RCC 7860 (cell line): ENCODE measurements at regions not wholly inside any gene's neighbourhood (a gene's known extent, or its start where the extent isn't known, plus 50 kb on each side); places are given as distances from the start of the nearest gene placed in this dataset.
"Not testable (repeated sequence)": the region's sequence is repeated elsewhere in the genome, so short reads cannot be mapped to it uniquely, and the experiment has no call there.

ENCODE experiments used
- DNase-seq: peaks from one replicate; pipeline ENCODE4 v3.0.0-alpha.2; 2015; ENCODE audit warnings: low spot score
- FAIRE-seq: peaks from 2 replicates; lab custom pipeline; 2012; peaks lifted over from hg19 to GRCh38; lab: Jason Lieb, UNC

DNA sequence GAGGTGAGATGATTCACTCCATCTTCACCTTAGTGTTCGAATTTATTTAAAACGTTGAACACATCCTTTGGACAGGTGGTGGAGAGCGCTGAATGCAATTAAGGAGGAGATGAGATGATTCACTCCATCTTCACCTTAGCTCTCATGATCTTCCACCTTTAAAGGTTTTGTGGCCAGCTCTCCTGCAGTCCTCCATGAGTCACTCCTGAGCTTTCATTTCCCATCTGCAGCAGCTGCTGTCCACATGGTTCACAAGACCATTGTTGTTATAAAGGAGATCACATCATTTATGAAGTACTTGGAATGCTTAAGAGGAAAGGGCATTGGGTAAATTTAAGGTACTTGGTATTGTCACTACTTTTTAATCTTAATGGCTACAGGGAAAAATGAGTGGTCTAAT lies 298.5 kb downstream of the PAX3 start:
- FAIRE-seq: peak; percentile 97
- peak; percentile 84 for DNase-seq

DNA sequence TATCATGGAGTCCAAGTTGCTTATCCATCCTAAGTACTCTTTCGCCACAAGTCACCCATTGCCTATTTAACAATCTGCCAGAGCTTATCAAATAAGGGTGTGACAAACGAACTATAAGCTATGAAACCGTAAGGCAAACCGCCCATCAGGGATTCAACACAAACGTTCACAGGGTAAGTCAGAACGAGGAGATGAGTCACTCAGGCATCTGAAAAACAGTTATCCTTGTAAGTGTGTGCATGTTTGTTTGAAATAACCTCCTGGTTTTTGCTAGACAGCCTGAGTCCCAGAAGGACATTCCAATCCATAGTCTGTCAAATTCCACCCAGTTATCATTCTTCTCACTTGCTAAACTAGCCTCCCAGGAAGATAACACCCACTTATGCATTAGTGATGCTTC lies 299.1 kb downstream of the PAX3 start:
- DNase-seq (peak; percentile 78), FAIRE-seq (peak; percentile 91)

DNA sequence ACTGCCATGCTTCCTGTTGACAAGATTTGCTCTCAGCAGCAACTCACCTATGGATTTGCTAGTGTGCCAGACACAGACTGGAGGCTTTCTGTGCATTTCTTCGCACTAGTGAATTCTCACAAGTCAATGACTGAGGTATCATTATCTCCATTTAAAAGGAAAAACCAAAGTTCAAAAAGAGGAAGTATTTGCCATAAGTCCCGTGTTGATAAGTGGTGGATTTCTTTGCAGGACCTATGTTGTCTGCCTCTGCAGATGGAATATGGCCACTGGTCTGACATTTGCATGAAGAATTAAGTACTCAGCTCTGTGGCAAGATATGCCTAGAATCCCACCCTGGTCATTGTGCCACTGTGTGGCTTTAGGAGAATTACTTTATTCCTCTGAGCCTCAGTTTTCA lies 299.6 kb downstream of the PAX3 start:
- DNase-seq: no peak
- FAIRE-seq: no peak

DNA sequence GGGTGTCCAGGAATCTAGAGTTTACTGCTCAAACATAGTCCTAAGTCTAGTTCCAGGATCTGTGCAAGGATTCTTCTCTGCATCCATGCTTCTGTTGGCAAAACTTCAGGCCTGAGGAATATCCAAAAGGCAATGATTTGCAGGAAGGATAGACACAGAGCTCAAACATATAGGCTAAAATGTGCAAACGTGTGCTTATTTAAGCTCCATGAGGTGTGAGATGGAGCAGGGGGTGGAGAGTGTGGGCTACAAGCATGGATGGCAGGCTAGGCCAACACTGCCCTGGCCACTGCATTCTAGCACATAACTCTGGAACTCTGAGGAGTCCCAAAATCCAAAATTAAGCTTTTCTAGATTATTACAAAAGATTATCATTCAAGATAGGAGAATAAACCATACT lies 301.1 kb downstream of the PAX3 start:
- FAIRE-seq (no peak), DNase-seq (no peak)

DNA sequence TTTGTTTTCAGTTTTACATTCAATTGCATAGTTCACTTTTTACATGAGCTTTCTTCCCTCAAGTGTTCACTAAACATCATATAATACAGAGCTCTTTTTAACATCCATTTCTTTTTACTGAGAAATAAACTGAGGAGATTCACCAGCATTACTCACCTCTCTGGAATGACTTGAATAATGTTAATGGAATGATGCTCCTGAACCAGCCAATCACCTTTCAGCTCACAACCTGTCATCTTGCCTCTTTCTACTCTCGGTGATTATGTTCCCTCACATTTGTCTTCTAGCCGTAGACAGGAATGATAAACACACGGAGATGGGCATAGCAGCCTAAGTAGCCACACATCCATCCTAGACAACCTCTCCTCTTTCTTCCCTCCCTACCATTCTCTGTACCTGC lies 301.7 kb downstream of the PAX3 start:
- peak; percentile 96 for DNase-seq

DNA sequence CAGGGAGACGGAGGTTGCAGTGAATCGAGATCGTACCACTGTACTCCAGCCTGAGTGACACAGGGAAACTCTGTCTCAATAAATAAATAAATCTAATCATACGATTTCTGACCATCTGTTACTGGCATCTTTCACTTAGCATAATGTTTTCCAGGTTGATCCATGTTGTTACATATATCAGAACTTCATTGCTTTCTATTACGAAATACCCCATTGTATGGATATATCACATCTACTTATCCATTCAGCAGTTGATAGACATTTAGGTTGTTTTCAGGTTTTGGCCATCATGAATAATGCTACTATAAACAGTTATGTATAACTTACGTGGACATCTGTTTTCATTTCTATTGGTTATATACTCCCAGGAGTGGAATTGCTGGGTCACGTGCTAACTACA lies 303.9 kb downstream of the PAX3 start:
- no peak for FAIRE-seq
- no peak for DNase-seq

More for the DNA sequence above, 301.7 kb downstream of the PAX3 start:
- FAIRE-seq: peak; percentile 97

DNA sequence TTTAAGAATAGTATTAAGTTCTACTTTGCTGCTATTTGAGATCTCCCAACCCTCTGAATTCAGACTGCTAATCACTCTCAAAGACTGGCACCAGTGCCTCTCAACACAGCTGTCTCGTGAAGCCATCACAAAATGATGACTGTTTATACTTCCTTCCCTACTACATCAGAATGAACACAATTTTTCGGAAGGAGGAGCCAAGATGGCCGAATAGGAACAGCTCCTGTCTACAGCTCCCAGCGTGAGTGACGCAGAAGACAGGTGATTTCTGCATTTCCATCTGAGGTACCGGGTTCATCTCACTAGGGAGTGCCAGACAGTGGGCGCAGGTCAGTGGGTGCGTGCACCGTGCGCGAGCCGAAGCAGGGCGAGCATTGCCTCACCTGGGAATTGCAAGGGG lies 314.4 kb downstream of the PAX3 start:
- DNase-seq, FAIRE-seq: not testable (repeated sequence)

DNA sequence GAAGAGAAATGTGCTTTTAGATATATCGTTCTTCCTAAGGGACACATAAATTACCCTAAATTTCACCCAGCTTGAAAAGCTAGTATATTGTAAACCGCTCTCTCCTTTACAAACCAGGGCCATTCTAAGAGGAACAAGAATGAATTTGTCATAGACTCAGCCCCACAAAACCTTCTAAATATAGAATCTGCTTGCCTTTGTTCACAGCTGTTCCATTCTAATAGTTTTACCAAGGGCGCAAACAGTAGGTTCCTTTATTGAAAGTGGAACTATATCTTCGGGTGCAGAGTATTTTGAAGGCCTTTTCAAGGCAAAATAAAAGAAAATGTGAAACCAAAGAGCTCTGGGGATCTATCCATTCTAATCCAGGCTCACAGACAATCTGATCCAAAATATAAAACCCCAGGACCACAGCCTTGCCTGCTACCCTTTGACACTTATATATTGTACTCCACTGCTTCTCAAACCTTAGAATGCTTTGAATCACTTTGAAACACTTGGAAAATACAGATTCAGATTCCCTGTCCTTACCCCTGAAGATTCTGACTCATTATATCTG lies 316.8 kb downstream of the PAX3 start:
- FAIRE-seq (no peak), DNase-seq (no peak)

DNA sequence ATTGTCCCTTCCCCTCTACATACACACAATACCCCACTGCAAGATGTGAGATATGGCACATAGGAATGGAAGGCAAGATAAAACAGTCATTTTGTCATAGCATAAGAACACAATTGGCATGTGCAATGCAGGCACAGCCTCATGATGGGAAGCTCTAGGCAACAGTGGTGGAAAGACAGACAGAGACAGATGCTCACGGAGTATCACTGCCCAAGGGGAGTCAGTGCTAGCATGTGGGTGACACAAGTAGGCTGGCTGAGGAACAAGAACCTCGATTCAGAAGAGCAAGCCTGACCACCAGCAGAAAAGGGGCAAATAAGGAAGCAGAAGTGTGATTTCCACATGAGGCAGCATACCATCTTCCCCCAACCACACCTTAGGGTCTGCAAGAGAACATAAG lies 323.6 kb downstream of the PAX3 start:
- DNase-seq: no peak
- no peak for FAIRE-seq

DNA sequence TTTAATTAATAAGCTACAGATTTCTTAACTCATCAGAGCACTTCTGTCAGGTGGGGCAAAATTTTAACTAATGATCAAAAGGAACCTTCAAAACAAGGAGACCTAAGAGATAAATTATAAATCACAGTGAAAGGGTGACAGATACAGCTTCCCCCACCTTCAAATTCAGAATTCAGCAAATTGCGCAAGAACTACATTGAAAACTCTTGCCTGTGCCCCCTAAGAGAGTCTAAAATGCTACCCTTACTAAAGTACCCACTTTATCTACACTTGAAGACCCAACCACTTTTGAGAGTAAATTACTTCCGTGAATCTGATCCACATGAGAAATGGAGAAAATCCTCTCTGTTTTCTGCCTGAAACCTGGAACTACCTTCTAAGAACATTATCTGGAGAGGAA lies 324.9 kb downstream of the PAX3 start:
- DNase-seq (no peak), FAIRE-seq (no peak)

DNA sequence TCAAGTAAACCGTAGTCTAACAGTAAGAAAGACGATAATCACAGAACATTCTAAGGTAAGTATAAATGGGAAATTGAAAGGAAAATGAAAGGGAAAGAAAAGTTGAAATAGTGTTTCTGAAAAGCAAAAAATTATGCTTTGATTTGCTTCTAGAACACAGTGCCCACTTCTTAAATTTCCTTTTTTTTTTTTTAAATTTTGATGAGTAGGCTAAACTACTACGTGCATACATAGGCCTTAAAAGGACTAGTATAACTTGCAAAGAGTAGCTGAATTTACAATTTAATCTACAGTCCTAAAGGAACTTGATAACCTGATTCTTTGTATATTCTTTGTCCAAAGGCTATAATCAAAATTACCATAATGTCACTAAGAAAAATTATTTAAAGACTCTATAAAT lies 325.3 kb downstream of the PAX3 start:
- FAIRE-seq (no peak), DNase-seq (no peak)

DNA sequence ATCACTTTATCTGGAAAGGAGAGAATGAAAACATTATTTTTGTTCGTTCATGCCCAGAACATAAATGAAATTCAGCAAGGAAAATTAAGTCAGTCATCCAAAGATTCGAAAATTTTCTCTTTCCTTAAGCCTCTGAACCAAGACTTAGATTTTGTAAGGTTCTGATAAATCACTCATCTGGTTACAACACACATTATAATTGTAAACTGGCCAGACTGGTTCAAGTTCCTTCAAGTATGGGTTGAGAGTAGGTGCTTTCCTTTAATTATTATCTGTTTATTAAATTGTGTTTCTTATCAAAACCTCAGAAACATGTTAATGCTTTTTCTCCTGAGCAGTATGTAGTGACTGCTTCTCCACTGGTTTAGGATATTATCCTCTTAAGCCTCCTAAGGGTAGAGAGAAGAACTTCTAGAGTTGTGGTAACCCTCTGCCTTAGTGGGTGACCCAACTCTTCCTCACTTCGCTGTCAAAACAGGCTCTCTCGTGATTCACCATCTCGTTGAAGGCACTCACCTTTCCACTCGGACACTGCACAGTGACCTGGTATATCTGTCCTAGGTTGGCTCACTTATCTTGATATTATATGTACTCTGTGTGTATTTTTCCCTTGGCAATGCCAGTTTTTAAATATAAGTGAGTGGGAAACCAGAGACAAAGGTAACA lies 325.9 kb downstream of the PAX3 start:
- DNase-seq (no peak), FAIRE-seq (no peak)

DNA sequence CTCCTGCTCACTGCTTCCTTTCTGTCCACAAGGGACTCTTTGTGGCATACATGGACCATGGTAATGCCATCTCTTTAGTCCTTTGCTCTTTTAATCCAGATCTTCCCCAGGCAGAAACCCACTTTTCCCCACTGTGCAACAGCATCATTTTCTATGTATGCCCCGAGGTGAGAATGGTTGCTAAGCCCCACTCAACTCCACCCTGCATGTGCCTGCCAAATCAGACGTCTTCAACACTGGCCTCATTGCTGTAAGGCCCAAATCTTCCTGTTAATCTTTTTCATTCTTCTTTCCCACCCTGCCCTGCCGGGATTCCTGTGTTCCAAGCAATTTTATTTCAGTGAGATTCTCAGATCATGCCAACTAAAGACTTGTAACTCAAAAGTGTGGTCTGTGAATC lies 328.4 kb downstream of the PAX3 start:
- DNase-seq: no peak
- FAIRE-seq: no peak

DNA sequence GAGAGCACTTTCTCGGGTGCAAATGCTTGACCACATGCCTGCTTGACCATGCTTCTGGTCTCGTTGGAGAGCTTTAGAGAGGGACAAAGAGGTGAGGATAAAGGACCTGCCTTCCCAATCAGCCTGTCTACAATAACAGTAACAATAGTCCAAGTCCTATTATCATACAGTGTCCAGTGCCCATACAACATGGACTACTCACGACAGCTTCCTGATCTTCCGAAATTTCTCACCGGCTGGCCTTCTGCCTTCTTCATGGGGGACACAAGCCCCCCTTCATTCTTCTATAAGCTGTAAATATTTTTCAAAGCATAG lies 329.0 kb downstream of the PAX3 start:
- FAIRE-seq (no peak), DNase-seq (no peak)

DNA sequence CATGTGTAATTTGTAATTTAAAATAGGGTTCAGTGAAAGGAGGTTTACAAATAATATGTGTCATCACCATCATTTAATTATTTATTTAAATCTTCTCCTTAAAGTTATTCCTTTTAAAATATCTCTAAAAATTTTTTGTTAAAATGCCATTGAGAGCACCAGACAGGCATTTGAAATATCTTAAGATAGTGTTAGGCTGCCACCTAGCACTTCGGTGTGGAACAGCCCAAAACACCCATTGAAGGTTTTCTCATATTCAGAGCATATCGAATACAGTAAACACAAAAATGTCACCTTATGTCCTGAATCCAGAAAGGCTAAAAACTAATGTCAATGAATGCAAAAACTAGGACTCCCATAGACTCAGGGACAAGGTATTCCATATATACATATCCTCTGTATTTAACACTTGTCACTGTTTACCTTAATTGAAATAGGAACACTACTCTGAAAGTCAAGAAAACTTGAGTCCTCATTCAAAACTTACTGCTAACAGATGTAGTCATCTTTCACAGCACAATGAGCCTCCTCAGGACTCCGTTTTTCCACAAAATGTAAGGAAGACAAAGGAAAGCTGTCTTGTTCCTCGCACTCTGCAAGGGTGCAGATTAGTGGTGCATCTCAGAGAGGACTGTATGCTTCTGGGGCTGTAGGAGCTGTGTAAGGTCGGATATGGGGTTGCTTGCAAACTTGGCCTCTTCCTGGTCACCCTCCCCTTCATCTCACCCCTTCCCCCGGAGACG lies 329.5 kb downstream of the PAX3 start:
- DNase-seq (peak; percentile 38), FAIRE-seq (peak; percentile 81)

DNA sequence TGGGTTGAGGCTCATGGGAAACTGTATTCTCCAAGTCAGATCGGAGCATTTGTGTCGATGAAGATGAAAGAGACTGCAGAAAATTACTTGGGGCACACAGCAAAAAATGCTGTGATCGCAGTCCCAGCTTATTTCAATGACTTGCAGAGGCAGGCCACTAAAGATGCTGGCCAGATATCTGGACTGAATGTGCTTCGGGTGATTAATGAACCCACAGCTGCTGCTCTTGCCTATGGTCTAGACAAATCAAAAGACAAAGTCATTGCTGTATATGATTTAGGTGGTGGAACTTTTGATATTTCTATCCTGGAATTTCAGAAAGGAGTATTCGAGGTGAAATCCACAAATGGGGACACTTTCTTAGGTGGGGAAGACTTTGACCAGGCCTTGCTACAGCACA lies 336.6 kb downstream of the PAX3 start:
- no peak for FAIRE-seq
- no peak for DNase-seq

DNA sequence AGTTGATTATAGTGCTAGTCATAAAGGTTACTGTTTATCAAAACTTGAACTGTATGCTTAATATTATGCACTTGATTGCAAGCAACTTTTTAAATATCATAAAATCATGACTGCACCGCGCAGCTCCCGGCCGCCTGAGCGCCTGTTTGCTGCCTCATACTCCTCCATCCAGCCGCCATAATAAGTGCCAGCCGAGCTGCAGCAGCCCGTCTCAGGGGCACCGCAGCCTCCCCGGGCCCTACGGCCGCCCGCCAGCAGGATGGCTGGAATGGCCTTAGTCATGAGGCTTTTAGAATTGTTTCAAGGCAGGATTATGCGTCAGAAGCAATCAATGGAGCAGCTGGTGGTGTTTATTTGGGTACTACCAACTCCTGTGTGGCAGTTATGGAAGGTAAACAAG lies 337.2 kb downstream of the PAX3 start:
- no peak for FAIRE-seq
- DNase-seq: no peak

DNA sequence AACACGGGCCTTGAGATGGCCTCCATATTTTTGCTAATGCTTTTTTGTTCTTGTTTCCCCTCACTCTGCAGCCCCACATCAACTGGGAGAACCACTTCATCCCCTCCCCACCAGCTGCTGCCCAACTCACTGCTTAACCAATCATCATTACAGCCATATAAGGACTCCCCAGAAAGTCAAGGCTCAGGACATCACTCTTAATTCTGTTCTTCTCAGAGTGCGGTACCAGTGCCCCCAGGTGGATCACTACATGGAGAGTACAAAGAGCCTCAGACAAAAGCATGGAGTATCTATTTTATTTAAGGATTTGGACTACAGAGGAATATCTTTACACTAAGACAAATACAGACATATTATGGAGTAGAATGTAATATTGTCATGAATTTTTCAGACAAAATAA lies 340.6 kb downstream of the PAX3 start:
- FAIRE-seq (no peak), DNase-seq (no peak)

DNA sequence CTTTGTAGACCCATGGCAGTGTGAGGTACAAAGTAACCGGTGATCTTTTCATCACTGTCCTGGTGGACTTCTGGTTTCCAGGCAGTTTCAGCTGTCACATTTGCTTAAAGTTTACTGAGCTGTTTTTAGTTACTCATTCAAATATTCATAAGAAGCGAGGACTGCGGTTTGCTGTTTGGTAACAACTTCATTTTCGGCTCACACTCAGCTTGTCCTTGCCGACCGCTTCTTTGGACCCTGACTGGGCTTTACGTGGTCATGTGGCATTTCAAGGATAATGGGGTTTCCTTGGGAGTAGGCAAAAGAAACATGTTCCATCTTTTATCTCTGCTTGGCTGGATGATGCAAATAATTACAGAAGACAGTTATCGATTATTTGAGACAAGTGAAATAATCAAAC lies 350.7 kb downstream of the PAX3 start:
- no peak for FAIRE-seq
- no peak for DNase-seq

DNA sequence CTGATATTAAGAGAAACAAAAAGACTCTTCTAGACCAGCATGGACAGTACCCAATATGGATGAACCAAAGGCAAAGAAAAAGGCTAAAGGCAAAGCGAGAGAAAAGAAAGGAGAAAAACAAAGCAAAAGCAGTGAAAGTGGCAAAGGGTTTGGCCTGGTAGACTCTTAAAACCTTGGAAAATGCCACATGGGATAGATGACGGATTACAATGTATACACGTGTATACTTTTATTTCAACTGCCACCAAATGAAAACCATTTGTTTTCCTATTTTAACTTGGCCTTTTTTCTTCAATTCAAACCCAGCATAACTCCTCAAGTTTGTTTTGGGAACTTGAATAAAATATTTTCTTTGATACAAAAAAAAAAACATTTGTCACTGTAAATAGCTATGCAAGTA lies 354.3 kb downstream of the PAX3 start:
- not testable (repeated sequence) for DNase-seq, FAIRE-seq

DNA sequence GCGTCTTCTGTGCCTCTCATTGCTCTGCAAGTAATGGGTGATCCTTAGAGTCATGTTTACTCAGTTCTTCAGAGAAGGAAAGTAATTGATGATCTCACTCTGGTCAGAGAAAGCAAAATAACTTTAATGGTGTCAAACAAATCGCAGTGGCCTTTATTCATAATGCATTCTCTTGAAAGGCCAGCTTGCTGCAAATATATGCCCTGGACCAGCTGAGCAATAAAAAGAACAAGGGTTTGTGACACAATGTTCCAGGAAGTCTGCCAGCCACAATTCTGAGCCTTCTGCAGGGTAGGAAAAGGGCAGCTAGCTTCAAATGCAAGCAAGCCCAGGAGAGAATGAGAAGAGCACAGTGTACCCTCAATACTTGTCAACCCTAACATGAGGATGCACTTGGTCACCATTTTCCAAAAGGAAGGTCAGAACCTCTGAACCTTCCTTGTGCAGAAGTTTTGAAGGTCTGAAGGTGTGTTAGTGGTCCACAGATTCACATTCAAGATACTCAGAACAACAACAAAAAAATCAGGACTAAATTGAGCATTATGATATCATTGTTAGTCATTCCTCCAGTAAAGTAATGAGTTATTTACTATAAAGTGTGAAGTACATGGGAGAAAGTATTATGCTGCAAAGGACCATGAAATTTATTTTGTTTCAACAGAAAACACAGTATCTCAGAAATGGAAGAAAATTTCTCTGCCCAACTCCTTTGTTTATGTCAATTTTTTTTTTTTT lies 355.6 kb downstream of the PAX3 start:
- no peak for FAIRE-seq

More for the DNA sequence above, 355.6 kb downstream of the PAX3 start:
- peak; percentile 17 for DNase-seq
